Testis (tissue), 2 donors: ENCODE measurements at regions not wholly inside any gene's neighbourhood (a gene's known extent, or its start where the extent isn't known, plus 50 kb on each side); places are given as distances from the start of the nearest gene placed in this dataset.

Experiments
- POLR2A ChIP-seq: fragments of 450-650 bp; IDR thresholded peaks from one replicate; pipeline ENCODE4 v1.6.1; 2017; ENCODE audit warnings: antibody characterized with exemption, mild to moderate bottlenecking, moderate library complexity
- TF ChIP-seq, protein P1 (sequence below), 3 experiments: fragments of 450-650 bp in 2 of 3; fragments of 200-600 bp in 1 of 3; sonication (generic) in 1 of 3; IDR thresholded peaks; one replicate each; pipeline ENCODE4 v1.5.1; 2016 to 2019; ENCODE audit warnings: antibody characterized with exemption in 3 of 3, mild to moderate bottlenecking in 2 of 3, moderate library complexity in 1 of 3

DNA sequence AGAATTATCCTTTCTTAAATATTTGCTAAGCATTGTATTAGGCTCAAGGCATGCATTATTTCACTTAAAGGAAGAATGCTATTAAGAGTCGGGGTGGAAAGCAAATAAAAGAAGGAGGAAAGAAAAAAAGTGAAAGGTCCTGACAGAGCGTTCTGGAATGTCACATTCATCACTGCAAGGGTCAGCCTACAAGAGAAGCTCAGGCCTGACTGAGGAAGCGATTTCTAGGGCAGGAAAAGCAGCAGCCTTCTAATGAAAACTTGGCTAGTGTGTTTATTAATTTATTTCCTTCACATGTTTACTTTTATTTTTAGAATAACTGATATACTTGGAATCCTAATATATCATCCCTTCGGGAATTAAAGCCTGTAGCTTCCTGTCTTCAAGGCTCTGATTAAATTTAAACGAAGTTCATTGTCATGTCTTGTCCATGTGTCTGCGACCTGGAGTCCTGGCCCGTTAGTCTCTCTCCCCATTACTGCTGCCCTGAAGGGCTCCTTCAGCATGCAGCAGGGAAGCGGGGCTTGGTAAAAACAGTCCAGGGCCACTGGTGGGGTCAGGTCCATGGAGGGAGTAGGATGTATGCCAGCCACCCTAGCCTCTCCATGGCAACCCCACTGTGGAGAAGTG lies 119.2 kb upstream of the CCDC68 start:
- TF ChIP-seq, protein P1, sequence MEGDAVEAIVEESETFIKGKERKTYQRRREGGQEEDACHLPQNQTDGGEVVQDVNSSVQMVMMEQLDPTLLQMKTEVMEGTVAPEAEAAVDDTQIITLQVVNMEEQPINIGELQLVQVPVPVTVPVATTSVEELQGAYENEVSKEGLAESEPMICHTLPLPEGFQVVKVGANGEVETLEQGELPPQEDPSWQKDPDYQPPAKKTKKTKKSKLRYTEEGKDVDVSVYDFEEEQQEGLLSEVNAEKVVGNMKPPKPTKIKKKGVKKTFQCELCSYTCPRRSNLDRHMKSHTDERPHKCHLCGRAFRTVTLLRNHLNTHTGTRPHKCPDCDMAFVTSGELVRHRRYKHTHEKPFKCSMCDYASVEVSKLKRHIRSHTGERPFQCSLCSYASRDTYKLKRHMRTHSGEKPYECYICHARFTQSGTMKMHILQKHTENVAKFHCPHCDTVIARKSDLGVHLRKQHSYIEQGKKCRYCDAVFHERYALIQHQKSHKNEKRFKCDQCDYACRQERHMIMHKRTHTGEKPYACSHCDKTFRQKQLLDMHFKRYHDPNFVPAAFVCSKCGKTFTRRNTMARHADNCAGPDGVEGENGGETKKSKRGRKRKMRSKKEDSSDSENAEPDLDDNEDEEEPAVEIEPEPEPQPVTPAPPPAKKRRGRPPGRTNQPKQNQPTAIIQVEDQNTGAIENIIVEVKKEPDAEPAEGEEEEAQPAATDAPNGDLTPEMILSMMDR (IDR thresholded peaks at IDR 0.05): no peak
- TF ChIP-seq POLR2A: no peak
